ENCODE measurements at regions not wholly inside any gene's neighbourhood (a gene's known extent, or its start where the extent isn't known, plus 50 kb on each side); places are given as distances from the start of the nearest gene placed in this dataset.

GRCh38 chr11:88059326-88059725, 115.9 kb downstream of the RAB38 start:
- no peak overlapping the region for H3K4me2 ChIP-seq
- H4K20me1 ChIP-seq (replicated peaks; ENCODE audit: insufficient read depth): no peaks in the 10 kb centered on the region
- H3K27ac ChIP-seq (ENCODE audit: low read depth): no peak overlapping the region
- no peak overlapping the region for H3K4me3 ChIP-seq
- Mint-ChIP-seq H3K4me1 (peaks cover 10% of the 10 kb centered on the region; the same call in 2 of the 3 replicates), H3K27ac (no peak overlapping the region), H3K9me3 (no peaks in the 10 kb centered on the region), H3K4me3 (no peak overlapping the region), H3K27me3 (ENCODE audit: insufficient read depth, low read depth, poor library complexity) (no peaks in the 10 kb centered on the region), H3K36me3 (ENCODE audit: low read depth) (no peaks in the 10 kb centered on the region)
- ATAC-seq (no peak), DNase-seq (ENCODE audit: low spot score) (no peak)
- 0 out of 2 replicates have a peak, but pooled peaks cover 6% of the 10 kb centered on the region for H3K9me2 ChIP-seq (ENCODE audit: insufficient read depth)
- H3K36me3 ChIP-seq (ENCODE audit: insufficient read depth): no peaks in the 10 kb centered on the region
- TF ChIP-seq POLR2AphosphoS5 (IDR thresholded peaks at IDR 0.05; ENCODE audit: low read depth) (no peak), EZH2 (IDR thresholded peaks at IDR 0.05; ENCODE audit: low read depth, unreplicated experiment) (no peak), REST (IDR thresholded peaks at IDR 0.05; ENCODE audit: unreplicated experiment) (no peak), EZH2phosphoT487 (IDR thresholded peaks at IDR 0.05; ENCODE audit: unreplicated experiment) (no peak), STAT1 (IDR thresholded peaks at IDR 0.05; ENCODE audit: unreplicated experiment) (no peak), ZNF331 (CRISPR knock-in tag; IDR thresholded peaks at IDR 0.05; ENCODE audit: low read depth) (no peak)
- H3K4me1 ChIP-seq (ENCODE audit: insufficient read depth): no peaks in the 10 kb centered on the region
- no peak overlapping the region for H2AFZ ChIP-seq
- H3F3A ChIP-seq (replicated peaks; ENCODE audit: low read depth): no peaks in the 10 kb centered on the region
- no peaks in the 10 kb centered on the region for H3K27me3 ChIP-seq (ENCODE audit: insufficient read depth)
- H3K79me2 ChIP-seq (replicated peaks; ENCODE audit: insufficient read depth): no peaks in the 10 kb centered on the region

GRCh38 chr11:88051396-88051795, 123.8 kb downstream of the RAB38 start:
- Mint-ChIP-seq H3K27me3 (ENCODE audit: insufficient read depth, low read depth, poor library complexity) (peaks cover 1% of the 10 kb centered on the region), H3K4me3 (no peak overlapping the region)
- ATAC-seq: no peak

More at GRCh38 chr11:88051396-88051795, 123.8 kb downstream of the RAB38 start:
- no peak overlapping the region for H3K27ac ChIP-seq (ENCODE audit: low read depth)
- H3F3A ChIP-seq (replicated peaks; ENCODE audit: low read depth): no peaks in the 10 kb centered on the region
- no peak for TF ChIP-seq ETS1 (IDR thresholded peaks at IDR 0.05)
- no peak for TF ChIP-seq EZH2 (IDR thresholded peaks at IDR 0.05; ENCODE audit: low read depth, unreplicated experiment)
- no peak for TF ChIP-seq CREB1 (CRISPR knock-in tag; IDR thresholded peaks at IDR 0.05; ENCODE audit: low read depth)
- TF ChIP-seq POLR2AphosphoS5 (IDR thresholded peaks at IDR 0.05; ENCODE audit: low read depth): no peak
- TF ChIP-seq ZNF462 (CRISPR knock-in tag; IDR thresholded peaks at IDR 0.05): no peak
- no peak for TF ChIP-seq STAT1 (IDR thresholded peaks at IDR 0.05; ENCODE audit: unreplicated experiment)
- H3K9me2 ChIP-seq (ENCODE audit: insufficient read depth): no peaks in the 10 kb centered on the region
- no peak for DNase-seq (ENCODE audit: low spot score)
- no peak overlapping the region for H3K4me3 ChIP-seq
- H3K27me3 ChIP-seq (ENCODE audit: insufficient read depth): no peaks in the 10 kb centered on the region
- Mint-ChIP-seq H3K36me3 (ENCODE audit: low read depth) (no peaks in the 10 kb centered on the region), H3K9me3 (no peaks in the 10 kb centered on the region), H3K4me1 (peaks cover 3% of the 10 kb centered on the region; the same call in 2 of the 3 replicates), H3K27ac (no peak overlapping the region)
- H3K79me2 ChIP-seq (replicated peaks; ENCODE audit: insufficient read depth): no peaks in the 10 kb centered on the region
- H2AFZ ChIP-seq: no peak overlapping the region
- no peak overlapping the region for H3K4me2 ChIP-seq
- no peaks in the 10 kb centered on the region for H3K36me3 ChIP-seq (ENCODE audit: insufficient read depth)
- peaks cover 5% of the 10 kb centered on the region for H3K4me1 ChIP-seq (ENCODE audit: insufficient read depth)
- H4K20me1 ChIP-seq (replicated peaks; ENCODE audit: insufficient read depth): no peaks in the 10 kb centered on the region

All from GM23338 (cell line).